DOHH2 (cell line): ENCODE measurements at regions not wholly inside any gene's neighbourhood (a gene's known extent, or its start where the extent isn't known, plus 50 kb on each side); places are given as distances from the start of the nearest gene placed in this dataset.

Source experiments
- H3F3A ChIP-seq: fragments of 200-600 bp; sonication (generic), shearing (Covaris generic); 2 replicates; pipeline ENCODE4 v1.6.0; 2016; ENCODE audit warnings: antibody characterized with exemption, mild to moderate bottlenecking; ENCODE audit not compliant: control insufficient read depth, insufficient read depth
- H3K27ac ChIP-seq: fragments of 200-600 bp; sonication (generic); 2 replicates; pipeline ENCODE4 v1.5.1; 2014; ENCODE audit warnings: low read depth, mild to moderate bottlenecking, low read length, moderate library complexity
- H3K27me3 ChIP-seq: fragments of 200-600 bp; sonication (generic); 2 replicates; pipeline ENCODE4 v1.6.1; 2014; ENCODE audit warnings: mild to moderate bottlenecking, low read length, mixed read lengths; ENCODE audit not compliant: control insufficient read depth
- H3K36me3 ChIP-seq: fragments of 200-600 bp; sonication (generic); 2 replicates; pipeline ENCODE4 v1.6.1; 2014; ENCODE audit warnings: mild to moderate bottlenecking, low read length, moderate library complexity, mixed read lengths; ENCODE audit not compliant: control insufficient read depth
- H3K4me1 ChIP-seq: fragments of 200-600 bp; sonication (generic); 2 replicates; pipeline ENCODE4 v1.6.1; 2014; ENCODE audit warnings: mild to moderate bottlenecking, low read length, mixed read lengths; ENCODE audit not compliant: control insufficient read depth
- H3K4me2 ChIP-seq: fragments of 200-600 bp; sonication (generic); 2 replicates; pipeline ENCODE4 v1.6.0; 2014; ENCODE audit warnings: mild to moderate bottlenecking, low read length, moderate library complexity
- H3K4me3 ChIP-seq: fragments of 200-600 bp; sonication (generic); 2 replicates; pipeline ENCODE4 v1.5.1; 2014; ENCODE audit warnings: mild to moderate bottlenecking, low read length, mixed read lengths
- H3K79me2 ChIP-seq: fragments of 200-600 bp; sonication (generic); 2 replicates; pipeline ENCODE4 v1.6.1; 2014; ENCODE audit warnings: mild to moderate bottlenecking, low read length, mixed read lengths; ENCODE audit not compliant: control insufficient read depth
- H3K9me2 ChIP-seq: fragments of 200-600 bp; sonication (generic); replicated peaks from 2 replicates; pipeline ENCODE4 v1.6.1; 2014; ENCODE audit warnings: mild to moderate bottlenecking, low read length, mixed read lengths; ENCODE audit not compliant: control insufficient read depth
- H3K9me3 ChIP-seq: fragments of 200-600 bp; sonication (generic); 2 replicates; pipeline ENCODE4 v1.6.1; 2014; ENCODE audit warnings: antibody characterized with exemption, low read length, mixed read lengths; ENCODE audit not compliant: control insufficient read depth, insufficient read depth
- H4K20me1 ChIP-seq: fragments of 200-600 bp; sonication (generic); 2 replicates; pipeline ENCODE4 v1.6.0; 2014; ENCODE audit warnings: low read depth, mild to moderate bottlenecking, antibody characterized with exemption, low read length, moderate library complexity; ENCODE audit not compliant: control insufficient read depth, insufficient read depth
- CTCF ChIP-seq: fragments of 200-600 bp; sonication (generic); IDR thresholded peaks from one replicate; pipeline ENCODE4 v1.5.1; 2014; ENCODE audit warnings: antibody characterized with exemption, mild to moderate bottlenecking, low read depth, low read length; ENCODE audit not compliant: poor library complexity, severe bottlenecking
- EZH2phosphoT487 ChIP-seq: fragments of 200-600 bp; sonication (generic); IDR thresholded peaks from 2 replicates; pipeline ENCODE4 v1.6.1; 2017; ENCODE audit warnings: borderline replicate concordance, mild to moderate bottlenecking, antibody characterized with exemption, low read length, moderate library complexity, mixed read lengths

- Histone ChIP-seq H3K4me1 (no peaks in the 10 kb centered on the region), H3K9me3 (no peaks in the 10 kb centered on the region), H4K20me1 (no peaks in the 10 kb centered on the region), H3K79me2 (no peaks in the 10 kb centered on the region), H3K36me3 (no peaks in the 10 kb centered on the region), H3K4me2 (no peak overlapping the region), H3K27ac (no peak overlapping the region), H3F3A (no peaks in the 10 kb centered on the region), H3K9me2 (no peaks in the 10 kb centered on the region), H3K27me3 (0 out of 2 replicates have a peak, but pooled peaks cover 3% of the 10 kb centered on the region), H3K4me3 (no peak overlapping the region)
- TF ChIP-seq CTCF (no peak), EZH2phosphoT487 (no peak)
Observed at GRCh38 chr2:106012001-106012590, 182.0 kb downstream of the UXS1 start.

GRCh38 chr2:106011380-106011779 is 182.7 kb downstream of the UXS1 start:
- H3K27ac ChIP-seq, result no peak overlapping the region
- no peak overlapping the region for H3K4me2 ChIP-seq
- no peaks in the 10 kb centered on the region for H3K36me3 ChIP-seq
- H3K9me2 ChIP-seq, result no peaks in the 10 kb centered on the region
- H4K20me1 ChIP-seq, result no peaks in the 10 kb centered on the region
- no peak overlapping the region for H3K4me3 ChIP-seq
- H3K27me3 ChIP-seq, result 0 out of 2 replicates have a peak, but pooled peaks cover 2% of the 10 kb centered on the region
- H3K4me1 ChIP-seq, result no peaks in the 10 kb centered on the region
- TF ChIP-seq CTCF (no peak), EZH2phosphoT487 (no peak)
- no peaks in the 10 kb centered on the region for H3F3A ChIP-seq
- no peaks in the 10 kb centered on the region for H3K79me2 ChIP-seq
- no peaks in the 10 kb centered on the region for H3K9me3 ChIP-seq

- no peak for TF ChIP-seq CTCF
- no peak for TF ChIP-seq EZH2phosphoT487
- Histone ChIP-seq H3K4me2 (no peak overlapping the region), H3K36me3 (no peaks in the 10 kb centered on the region), H3K9me3 (no peaks in the 10 kb centered on the region), H3K27me3 (no peaks in the 10 kb centered on the region), H3K4me1 (no peaks in the 10 kb centered on the region), H3K4me3 (no peak overlapping the region), H4K20me1 (no peaks in the 10 kb centered on the region), H3F3A (no peaks in the 10 kb centered on the region), H3K27ac (no peak overlapping the region), H3K79me2 (no peaks in the 10 kb centered on the region), H3K9me2 (no peaks in the 10 kb centered on the region)
Observed at GRCh38 chr2:106010818-106011355, 183.2 kb downstream of the UXS1 start.

- Histone ChIP-seq H3K4me2 (no peak overlapping the region), H3K9me2 (no peaks in the 10 kb centered on the region), H3K79me2 (no peaks in the 10 kb centered on the region), H3K27ac (no peak overlapping the region), H4K20me1 (no peaks in the 10 kb centered on the region), H3K36me3 (no peaks in the 10 kb centered on the region), H3K9me3 (no peaks in the 10 kb centered on the region), H3K27me3 (no peaks in the 10 kb centered on the region), H3K4me3 (no peak overlapping the region), H3F3A (no peaks in the 10 kb centered on the region), H3K4me1 (no peaks in the 10 kb centered on the region)
- no peak for TF ChIP-seq EZH2phosphoT487
- TF ChIP-seq CTCF, result no peak
Observed at GRCh38 chr2:106009096-106009495, 185.0 kb downstream of the UXS1 start.
